ENCODE measurements at regions not wholly inside any gene's neighbourhood (a gene's known extent, or its start where the extent isn't known, plus 50 kb on each side); places are given as distances from the start of the nearest gene placed in this dataset.
"Not testable (repeated sequence)": the region's sequence is repeated elsewhere in the genome, so short reads cannot be mapped to it uniquely, and the experiment has no call there.

DNA sequence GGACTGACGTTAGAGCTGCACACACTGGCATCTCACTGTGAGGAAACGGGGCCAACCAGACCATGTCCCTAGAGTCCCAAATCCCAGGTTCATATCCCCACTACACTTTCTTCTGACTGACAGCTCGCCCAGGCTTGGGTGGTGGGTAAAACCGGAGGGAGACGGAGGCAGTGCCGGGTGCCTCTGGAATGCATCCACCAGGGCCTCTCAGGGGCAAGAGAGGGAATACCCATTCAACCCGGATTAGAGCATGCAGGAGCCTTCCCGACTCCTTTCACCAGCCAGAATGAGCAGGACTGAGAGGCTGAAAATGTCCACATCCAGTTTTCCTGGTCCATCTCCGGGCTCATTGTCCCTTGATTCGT, 297.2 kb downstream of the ADGRD1 start:
- DNase-seq = no peak

- no peak for DNase-seq
Measured at GRCh38 chr12:131251336-131252101, 297.8 kb downstream of the ADGRD1 start.

GRCh38 chr12:131253376-131254026, 299.8 kb downstream of the ADGRD1 start:
- no peak for DNase-seq

GRCh38 chr12:131254374-131254773, 300.7 kb downstream of the ADGRD1 start:
- no peak for DNase-seq

DNA sequence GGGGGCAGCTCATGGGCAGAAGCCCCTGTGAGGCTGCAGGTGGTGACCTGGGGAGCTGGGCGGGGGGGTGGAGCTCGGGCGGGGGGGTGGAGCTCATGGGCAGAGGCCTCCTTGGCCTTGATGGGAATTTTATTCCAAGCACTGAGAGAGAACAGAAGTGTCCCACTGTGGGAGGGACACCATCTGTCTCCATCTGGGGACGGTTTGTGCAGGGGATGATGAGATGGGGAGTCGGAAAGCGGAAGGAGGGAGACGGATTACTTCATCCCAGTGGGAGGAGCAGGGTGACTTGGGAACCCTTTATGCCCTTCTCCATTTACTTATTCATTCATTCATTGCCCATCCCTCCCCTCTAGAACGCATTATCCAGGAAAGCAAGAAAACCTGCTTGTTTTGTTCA, 304.7 kb downstream of the ADGRD1 start:
- no peak for DNase-seq

DNA sequence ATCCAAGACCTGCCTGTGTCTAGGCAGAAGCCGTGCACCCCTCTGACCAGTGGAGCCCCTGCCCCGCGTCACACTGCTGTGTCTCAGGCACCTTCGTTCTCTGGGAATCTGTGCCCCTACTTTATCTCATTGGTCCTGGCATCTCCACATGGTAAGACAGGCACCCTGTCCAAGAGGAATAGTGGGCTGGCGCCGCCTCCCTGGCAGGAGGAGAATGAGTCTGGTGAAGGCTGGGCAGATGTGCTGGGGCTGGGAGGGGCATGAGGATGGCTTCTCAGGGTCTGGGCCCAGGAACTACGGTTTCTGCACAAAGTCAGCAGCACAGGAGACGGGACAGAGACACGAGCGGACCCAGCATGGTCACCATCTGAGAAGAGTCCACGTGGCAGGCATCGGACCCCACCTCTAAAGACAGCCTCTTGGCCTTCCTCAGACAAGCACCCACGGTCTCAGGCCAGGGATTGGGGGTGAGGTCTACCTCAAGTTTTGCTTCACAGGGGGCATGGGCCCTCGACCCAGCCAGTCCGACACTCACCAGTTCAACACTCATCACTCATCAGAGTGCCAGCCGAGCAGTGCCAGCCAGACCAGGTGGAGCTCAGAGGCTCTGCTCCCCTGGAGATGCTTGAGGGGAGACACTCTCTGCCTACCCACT, 306.7 kb downstream of the ADGRD1 start:
- DNase-seq = no peak

GRCh38 chr12:131260954-131261353, 307.2 kb downstream of the ADGRD1 start:
- DNase-seq = no peak

GRCh38 chr12:131261906-131262305, 308.2 kb downstream of the ADGRD1 start:
- no peak for DNase-seq

DNA sequence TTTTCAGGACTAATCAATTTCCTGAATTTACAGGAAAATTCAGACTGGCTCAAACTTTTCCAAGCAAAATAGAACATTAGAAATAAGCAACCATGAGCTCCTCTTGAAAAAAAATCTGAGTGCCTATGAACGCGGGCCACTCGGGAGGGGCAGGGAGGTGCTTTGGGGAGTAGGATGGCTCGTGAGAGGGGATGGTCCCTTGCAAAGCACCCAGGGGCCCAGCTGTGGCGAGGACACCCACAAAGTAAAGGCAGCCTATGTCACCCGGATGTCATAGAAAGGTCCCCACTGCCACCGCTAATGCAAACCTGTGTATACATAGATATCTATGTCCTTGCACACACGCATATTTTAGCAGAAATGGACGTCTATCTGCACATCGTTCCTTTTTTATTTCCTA, 309.9 kb downstream of the ADGRD1 start:
- DNase-seq = no peak

- no peak for DNase-seq
Measured at GRCh38 chr12:131264635-131265034, 310.9 kb downstream of the ADGRD1 start.

GRCh38 chr12:131266591-131267467, 313.1 kb downstream of the ADGRD1 start:
- no peak for DNase-seq

DNA sequence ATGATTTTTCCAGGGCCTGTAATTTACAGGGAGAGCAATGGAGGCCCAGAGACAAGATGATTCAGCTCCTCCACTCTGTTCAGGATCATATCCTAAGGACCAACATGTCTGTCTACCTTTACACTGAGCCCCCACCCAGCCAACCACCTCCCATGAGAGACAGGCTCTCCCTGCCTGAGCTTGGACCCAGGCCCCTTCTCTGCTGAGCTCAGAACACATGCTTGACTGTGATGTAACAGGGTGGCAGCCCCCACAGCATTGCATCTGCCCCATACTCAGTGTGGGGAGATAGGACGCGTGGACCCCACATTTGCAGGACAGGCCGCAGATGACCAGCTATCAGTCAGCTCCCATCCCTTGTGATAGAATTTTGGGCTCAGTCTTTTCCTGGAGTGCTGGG, 313.9 kb downstream of the ADGRD1 start:
- DNase-seq = no peak

DNA sequence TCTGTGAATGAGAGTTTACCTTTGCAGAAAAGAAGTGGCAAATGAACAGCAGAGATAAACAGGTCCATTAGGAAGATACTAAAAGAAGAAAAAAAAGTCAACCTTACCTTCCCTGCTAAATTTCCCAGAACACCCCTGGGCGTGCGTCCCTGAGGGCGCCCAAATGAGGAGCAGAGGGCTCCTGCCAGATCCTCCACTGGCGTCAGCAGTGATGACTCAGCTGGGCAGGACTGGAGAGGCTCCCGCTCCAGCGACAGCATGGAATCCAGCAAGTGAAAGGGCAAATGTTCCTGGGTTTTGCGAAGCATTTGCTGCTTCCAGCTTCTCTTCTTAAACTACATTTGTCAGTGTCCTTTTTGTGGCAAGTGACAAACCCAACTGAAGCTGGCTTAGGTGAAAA, 314.4 kb downstream of the ADGRD1 start:
- DNase-seq = not testable (repeated sequence)

DNA sequence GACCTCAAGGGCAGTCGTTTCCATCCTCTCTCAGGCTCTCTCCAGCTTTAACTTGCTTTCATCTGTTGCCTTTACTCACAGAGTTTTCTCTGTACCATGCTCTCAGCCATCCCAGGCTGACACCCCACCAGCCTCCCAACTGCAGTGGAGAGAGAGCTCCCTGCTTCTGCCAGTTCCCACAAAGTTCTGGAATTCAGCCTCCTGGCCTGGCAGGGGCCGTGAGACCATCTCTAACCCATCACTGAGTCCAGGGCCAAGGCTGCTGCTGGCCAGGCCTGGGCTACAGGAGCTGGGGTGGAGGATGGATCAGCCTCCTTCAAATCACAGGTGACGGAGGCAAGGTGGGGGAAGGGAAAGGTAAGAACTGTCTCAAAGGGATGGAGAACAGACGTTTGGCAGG, 314.9 kb downstream of the ADGRD1 start:
- not testable (repeated sequence) for DNase-seq

- no peak for DNase-seq
Measured at GRCh38 chr12:131269551-131269950, 315.8 kb downstream of the ADGRD1 start.

GRCh38 chr12:131269977-131270376, 316.3 kb downstream of the ADGRD1 start:
- DNase-seq = not testable (repeated sequence)

DNA sequence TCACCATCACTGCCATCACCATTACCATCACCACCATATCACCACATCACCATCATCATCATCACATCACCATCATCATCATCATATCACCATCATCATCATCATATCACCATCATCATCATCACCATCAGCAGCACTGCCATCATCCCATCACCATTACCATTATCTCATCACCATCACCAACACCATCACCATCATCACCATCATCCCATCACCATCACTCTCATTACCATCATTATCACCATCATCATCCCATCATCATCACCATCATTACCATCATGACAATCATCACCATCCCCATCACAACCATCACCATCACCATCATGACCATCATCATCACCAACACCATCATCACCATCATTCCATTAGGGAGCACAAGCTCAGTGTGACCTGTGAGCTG, 318.0 kb downstream of the ADGRD1 start:
- no peak for DNase-seq

DNA sequence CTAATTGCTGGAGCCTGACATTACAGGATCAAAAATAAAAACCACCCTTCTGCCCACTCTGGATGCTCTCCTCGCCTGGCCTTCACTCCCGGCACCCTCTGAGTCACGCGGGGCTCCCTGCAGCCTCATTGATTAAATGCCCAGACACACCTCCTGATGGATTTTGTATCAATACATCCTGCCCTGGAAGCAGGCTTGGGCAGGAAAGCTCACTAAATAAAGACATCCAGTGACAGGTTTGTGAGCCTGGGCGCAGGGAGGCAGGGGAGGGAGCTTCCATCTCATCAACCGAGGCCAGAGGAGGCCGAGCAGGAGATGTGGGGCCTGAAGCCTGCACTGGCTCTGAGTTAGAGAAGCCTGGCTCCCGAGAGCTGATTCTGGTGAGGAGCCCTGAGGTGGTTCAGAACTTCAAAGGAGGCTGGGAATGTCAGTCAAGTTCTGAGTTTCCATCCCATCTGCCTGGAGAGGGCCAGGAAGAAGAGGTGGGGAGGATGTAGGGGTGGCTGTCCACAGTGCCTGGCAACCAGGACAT, 318.6 kb downstream of the ADGRD1 start:
- not testable (repeated sequence) for DNase-seq

DNA sequence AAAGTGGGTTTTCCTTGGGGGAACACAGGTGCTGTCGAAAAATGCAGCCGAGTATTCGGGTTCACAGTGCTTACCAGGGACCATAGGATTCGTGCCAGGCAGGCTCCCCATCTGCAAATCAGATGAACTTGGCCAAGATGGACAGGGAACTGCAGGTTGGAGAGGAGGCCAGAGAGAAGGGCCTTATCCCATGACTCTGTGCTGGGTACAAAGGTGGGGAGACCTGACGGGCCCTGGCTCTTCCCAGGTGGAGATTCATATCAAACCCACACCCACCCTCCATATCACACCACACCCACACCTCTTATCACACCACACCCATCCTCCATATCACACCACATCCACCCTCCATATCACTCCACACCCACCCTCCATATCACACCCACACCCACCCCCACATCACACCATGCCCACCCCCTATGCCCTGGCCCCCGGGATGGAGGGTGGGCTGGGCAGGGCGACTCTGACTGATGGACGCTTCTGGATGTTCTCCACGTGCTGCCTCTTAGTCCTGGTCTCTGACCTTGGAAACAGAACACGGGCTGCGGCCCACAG, 319.7 kb downstream of the ADGRD1 start:
- DNase-seq = no peak

DNA sequence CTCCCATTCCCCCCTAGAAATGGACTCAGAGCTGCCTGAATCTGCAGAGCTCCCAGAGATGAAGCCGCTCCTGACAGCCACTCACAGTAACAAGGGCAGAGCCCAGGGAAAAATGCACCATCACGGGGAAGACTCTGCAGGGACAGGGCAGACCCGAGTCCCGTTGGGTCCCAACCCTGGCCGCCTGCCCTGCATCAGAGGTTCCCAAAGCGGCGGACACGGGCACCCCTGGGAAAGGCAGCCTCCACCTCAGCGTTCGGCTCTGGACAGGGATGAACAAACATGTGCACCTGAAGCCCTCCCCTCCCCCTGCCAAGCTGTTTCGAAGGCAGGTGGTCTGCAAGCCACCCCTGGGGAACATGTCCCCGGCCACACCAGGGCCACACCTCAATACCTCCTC, 320.4 kb downstream of the ADGRD1 start:
- DNase-seq = no peak

- no peak for DNase-seq
Measured at GRCh38 chr12:131274906-131275305, 321.2 kb downstream of the ADGRD1 start.

DNA sequence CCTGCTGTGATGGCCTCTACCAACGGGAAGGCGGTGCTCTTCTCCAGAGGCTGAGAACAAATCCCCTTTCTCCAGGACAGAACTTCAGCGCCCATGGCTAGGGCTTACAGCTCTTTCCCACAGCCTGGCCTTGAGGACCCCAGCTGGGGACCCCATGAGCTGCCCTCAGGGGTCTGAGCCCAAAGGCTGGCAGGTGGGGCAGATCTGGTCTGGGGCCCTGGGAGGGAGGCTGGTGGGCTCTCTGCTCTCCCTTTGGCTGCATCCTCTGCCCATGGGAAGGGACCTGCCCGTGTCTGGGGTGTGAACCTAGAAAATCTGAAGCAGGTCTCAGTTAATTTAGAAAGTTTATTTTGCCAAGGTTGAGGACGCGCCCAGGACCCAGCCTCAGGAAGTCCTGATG, 322.1 kb downstream of the ADGRD1 start:
- no peak for DNase-seq
